GM23248 (cell line): ENCODE measurements at regions not wholly inside any gene's neighbourhood (a gene's known extent, or its start where the extent isn't known, plus 50 kb on each side); places are given as distances from the start of the nearest gene placed in this dataset.

Source experiments
- EZH2 ChIP-seq: fragments of 200-600 bp; sonication (generic); IDR thresholded peaks from 2 replicates; pipeline ENCODE4 v1.6.1; 2018; ENCODE audit warnings: antibody characterized with exemption, mild to moderate bottlenecking; ENCODE audit not compliant: insufficient read depth, poor library complexity, severe bottlenecking
- EZH2phosphoT487 ChIP-seq: fragments of 200-600 bp; sonication (generic); IDR thresholded peaks from 2 replicates; pipeline ENCODE4 v1.6.1; 2018; ENCODE audit warnings: antibody characterized with exemption, moderate library complexity, mild to moderate bottlenecking, low read depth; ENCODE audit not compliant: insufficient read depth

GRCh38 chr1:115204513-115204912 is 115.2 kb upstream of the TSPAN2 start:
- TF ChIP-seq EZH2 (no peak), EZH2phosphoT487 (no peak)
